Neural cell (in vitro differentiated cells): ENCODE measurements at regions not wholly inside any gene's neighbourhood (a gene's known extent, or its start where the extent isn't known, plus 50 kb on each side); places are given as distances from the start of the nearest gene placed in this dataset.

Experiments
- EP300 ChIP-seq: fragments of 450-650 bp; conservative IDR thresholded peaks from 2 replicates; pipeline ENCODE4 v1.6.1; 2014; ENCODE audit warnings: antibody characterized with exemption, mild to moderate bottlenecking, moderate library complexity; ENCODE audit not compliant: poor library complexity, severe bottlenecking
- EZH2 ChIP-seq: fragments of 200-600, 300-800 bp; shearing (Covaris generic), sonication (generic); IDR thresholded peaks from 2 replicates; pipeline ENCODE4 v1.6.1; 2014; ENCODE audit warnings: antibody characterized with exemption, low read length, borderline replicate concordance, mild to moderate bottlenecking; ENCODE audit not compliant: insufficient read depth, poor library complexity, severe bottlenecking
- MXI1 ChIP-seq: fragments of 450-650 bp; conservative IDR thresholded peaks from 2 replicates; pipeline ENCODE4 v1.6.1; 2014; ENCODE audit warnings: antibody characterized with exemption, mild to moderate bottlenecking; ENCODE audit not compliant: poor library complexity, severe bottlenecking
- POLR2AphosphoS5 ChIP-seq: IDR thresholded peaks from 2 replicates; pipeline ENCODE4 v1.6.1; 2012
- RAD21 ChIP-seq: fragments of 450-650 bp; conservative IDR thresholded peaks from 2 replicates; pipeline ENCODE4 v1.6.1; 2014; ENCODE audit warnings: antibody characterized with exemption, mild to moderate bottlenecking, moderate library complexity
- SMC3 ChIP-seq: fragments of 450-650 bp; conservative IDR thresholded peaks from 2 replicates; pipeline ENCODE4 v1.6.1; 2014; ENCODE audit warnings: antibody characterized with exemption, mild to moderate bottlenecking, moderate library complexity; ENCODE audit not compliant: poor library complexity
- TAF1 ChIP-seq: IDR thresholded peaks from 2 replicates; pipeline ENCODE4 v1.6.1; 2012; ENCODE audit warnings: low read depth
- TF ChIP-seq, protein P1 (sequence below): fragments of 450-650 bp; IDR thresholded peaks from 2 replicates; pipeline ENCODE4 v1.5.1; 2014; ENCODE audit warnings: antibody characterized with exemption, mild to moderate bottlenecking, moderate library complexity; ENCODE audit not compliant: poor library complexity, severe bottlenecking
- TF ChIP-seq, protein P2 (sequence below): IDR thresholded peaks from 2 replicates; pipeline ENCODE4 v1.6.1; 2012; ENCODE audit warnings: borderline replicate concordance

DNA sequence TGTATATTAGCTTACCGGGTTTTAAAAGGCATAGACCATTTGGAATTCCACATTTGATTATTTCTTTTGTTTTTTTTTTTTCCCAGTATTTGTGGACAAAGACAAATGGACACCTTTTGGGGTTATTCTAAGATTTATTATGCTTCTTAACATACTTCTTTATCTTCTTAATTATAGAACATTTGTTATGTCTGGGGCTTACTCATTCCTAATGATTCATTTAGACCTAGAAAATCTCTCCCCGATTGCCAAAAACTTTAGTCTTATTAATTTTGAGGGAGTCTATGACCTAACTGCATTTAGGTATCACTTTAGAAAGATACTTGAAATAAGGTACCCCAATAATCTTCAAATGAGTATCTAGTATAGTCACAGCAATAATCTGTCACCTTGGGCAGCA is 170.7 kb upstream of the PREP start:
- TF ChIP-seq EP300: no peak
- TF ChIP-seq, protein P1, sequence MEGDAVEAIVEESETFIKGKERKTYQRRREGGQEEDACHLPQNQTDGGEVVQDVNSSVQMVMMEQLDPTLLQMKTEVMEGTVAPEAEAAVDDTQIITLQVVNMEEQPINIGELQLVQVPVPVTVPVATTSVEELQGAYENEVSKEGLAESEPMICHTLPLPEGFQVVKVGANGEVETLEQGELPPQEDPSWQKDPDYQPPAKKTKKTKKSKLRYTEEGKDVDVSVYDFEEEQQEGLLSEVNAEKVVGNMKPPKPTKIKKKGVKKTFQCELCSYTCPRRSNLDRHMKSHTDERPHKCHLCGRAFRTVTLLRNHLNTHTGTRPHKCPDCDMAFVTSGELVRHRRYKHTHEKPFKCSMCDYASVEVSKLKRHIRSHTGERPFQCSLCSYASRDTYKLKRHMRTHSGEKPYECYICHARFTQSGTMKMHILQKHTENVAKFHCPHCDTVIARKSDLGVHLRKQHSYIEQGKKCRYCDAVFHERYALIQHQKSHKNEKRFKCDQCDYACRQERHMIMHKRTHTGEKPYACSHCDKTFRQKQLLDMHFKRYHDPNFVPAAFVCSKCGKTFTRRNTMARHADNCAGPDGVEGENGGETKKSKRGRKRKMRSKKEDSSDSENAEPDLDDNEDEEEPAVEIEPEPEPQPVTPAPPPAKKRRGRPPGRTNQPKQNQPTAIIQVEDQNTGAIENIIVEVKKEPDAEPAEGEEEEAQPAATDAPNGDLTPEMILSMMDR: no peak
- TF ChIP-seq, protein P2, sequence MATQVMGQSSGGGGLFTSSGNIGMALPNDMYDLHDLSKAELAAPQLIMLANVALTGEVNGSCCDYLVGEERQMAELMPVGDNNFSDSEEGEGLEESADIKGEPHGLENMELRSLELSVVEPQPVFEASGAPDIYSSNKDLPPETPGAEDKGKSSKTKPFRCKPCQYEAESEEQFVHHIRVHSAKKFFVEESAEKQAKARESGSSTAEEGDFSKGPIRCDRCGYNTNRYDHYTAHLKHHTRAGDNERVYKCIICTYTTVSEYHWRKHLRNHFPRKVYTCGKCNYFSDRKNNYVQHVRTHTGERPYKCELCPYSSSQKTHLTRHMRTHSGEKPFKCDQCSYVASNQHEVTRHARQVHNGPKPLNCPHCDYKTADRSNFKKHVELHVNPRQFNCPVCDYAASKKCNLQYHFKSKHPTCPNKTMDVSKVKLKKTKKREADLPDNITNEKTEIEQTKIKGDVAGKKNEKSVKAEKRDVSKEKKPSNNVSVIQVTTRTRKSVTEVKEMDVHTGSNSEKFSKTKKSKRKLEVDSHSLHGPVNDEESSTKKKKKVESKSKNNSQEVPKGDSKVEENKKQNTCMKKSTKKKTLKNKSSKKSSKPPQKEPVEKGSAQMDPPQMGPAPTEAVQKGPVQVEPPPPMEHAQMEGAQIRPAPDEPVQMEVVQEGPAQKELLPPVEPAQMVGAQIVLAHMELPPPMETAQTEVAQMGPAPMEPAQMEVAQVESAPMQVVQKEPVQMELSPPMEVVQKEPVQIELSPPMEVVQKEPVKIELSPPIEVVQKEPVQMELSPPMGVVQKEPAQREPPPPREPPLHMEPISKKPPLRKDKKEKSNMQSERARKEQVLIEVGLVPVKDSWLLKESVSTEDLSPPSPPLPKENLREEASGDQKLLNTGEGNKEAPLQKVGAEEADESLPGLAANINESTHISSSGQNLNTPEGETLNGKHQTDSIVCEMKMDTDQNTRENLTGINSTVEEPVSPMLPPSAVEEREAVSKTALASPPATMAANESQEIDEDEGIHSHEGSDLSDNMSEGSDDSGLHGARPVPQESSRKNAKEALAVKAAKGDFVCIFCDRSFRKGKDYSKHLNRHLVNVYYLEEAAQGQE: no peak
- no peak for TF ChIP-seq POLR2AphosphoS5
- TF ChIP-seq MXI1: no peak
- TF ChIP-seq TAF1: no peak
- TF ChIP-seq RAD21: no peak
- no peak for TF ChIP-seq EZH2
- TF ChIP-seq SMC3: no peak
